ENCODE measurements at regions not wholly inside any gene's neighbourhood (a gene's known extent, or its start where the extent isn't known, plus 50 kb on each side); places are given as distances from the start of the nearest gene placed in this dataset.

DNA sequence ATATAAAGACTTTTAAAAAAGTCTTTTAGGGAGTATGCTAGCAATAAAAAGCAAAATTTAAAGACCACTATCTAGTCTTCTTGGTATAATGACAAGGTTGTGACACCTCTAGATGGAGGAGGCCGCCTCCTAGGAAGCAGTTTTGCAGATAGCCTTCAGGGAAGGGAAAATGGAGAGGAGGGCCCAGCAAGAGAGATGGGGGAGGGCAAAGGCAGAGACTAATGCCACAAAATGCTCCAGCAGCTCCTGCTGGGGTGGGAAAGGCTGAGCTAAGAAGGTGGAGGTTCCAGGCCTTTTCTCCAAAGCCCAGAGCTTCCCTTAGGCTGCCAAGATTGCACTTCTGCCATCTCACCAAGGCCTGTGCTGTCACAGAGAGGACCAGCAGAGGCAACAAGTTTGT, 153.9 kb upstream of the THSD7B start:
- no peak overlapping the region for H3K4me3 ChIP-seq (ENCODE audit: control insufficient read depth, low read depth, low read length)
- no peak for DNase-seq (ENCODE audit: low read depth)
- TF ChIP-seq, protein P1, sequence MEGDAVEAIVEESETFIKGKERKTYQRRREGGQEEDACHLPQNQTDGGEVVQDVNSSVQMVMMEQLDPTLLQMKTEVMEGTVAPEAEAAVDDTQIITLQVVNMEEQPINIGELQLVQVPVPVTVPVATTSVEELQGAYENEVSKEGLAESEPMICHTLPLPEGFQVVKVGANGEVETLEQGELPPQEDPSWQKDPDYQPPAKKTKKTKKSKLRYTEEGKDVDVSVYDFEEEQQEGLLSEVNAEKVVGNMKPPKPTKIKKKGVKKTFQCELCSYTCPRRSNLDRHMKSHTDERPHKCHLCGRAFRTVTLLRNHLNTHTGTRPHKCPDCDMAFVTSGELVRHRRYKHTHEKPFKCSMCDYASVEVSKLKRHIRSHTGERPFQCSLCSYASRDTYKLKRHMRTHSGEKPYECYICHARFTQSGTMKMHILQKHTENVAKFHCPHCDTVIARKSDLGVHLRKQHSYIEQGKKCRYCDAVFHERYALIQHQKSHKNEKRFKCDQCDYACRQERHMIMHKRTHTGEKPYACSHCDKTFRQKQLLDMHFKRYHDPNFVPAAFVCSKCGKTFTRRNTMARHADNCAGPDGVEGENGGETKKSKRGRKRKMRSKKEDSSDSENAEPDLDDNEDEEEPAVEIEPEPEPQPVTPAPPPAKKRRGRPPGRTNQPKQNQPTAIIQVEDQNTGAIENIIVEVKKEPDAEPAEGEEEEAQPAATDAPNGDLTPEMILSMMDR (conservative IDR thresholded peaks at IDR 0.05; ENCODE audit: control insufficient read depth, insufficient read depth, low read depth, low read length), result no peak

- TF ChIP-seq, protein P1 (conservative IDR thresholded peaks at IDR 0.05; ENCODE audit: control insufficient read depth, insufficient read depth, low read depth, low read length), result no peak
- no peak overlapping the region for H3K4me3 ChIP-seq (ENCODE audit: control insufficient read depth, low read depth, low read length)
- DNase-seq (ENCODE audit: low read depth), result peak; percentile 1
Measured at GRCh38 chr2:136582628-136583205, 182.6 kb upstream of the THSD7B start.

DNA sequence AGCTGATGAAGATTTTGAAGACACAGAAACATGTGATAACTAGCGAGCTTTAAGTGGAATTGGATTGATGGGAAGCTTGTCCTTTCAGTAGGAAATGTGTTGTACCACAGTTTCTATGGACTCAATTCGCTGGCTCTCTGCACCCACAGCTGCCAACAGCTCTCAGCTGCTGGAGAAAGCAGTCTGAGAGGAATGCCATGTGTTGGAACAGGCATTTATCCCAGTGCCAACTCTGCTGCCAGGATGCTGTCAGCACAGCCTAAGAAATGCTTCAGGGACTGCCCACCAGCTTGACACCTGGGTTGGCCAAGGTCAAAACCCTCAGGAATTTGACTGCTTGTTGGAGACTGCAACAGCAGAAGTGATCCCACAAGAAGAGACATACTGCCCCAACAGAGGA, 193.0 kb upstream of the THSD7B start:
- TF ChIP-seq, protein P1 (conservative IDR thresholded peaks at IDR 0.05; ENCODE audit: control insufficient read depth, insufficient read depth, low read depth, low read length), result no peak
- H3K4me3 ChIP-seq (ENCODE audit: control insufficient read depth, low read depth, low read length), result no peak overlapping the region
- DNase-seq (ENCODE audit: low read depth), result no peak

DNA sequence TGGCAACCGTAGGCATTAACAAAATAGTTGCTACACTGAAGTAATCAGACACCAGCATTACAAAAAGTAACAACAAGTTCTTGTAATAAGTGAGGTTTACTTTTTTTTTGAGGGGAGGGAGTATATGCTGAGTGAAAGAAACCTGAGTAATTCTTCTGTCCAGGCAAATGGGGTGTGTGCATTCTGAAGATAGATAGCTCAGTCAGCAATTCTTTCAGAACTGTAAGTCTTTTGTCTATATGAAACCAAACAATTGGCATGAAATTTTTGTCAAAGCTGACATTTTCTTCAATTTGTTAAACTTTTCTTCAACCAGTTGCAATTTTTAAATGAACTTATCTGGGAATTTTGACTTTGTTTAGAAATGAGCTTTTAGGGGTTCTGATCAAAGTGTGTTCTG, 208.1 kb upstream of the THSD7B start:
- TF ChIP-seq, protein P1 (conservative IDR thresholded peaks at IDR 0.05; ENCODE audit: control insufficient read depth, insufficient read depth, low read depth, low read length), result no peak
- no peak overlapping the region for H3K4me3 ChIP-seq (ENCODE audit: control insufficient read depth, low read depth, low read length)
- no peak for DNase-seq (ENCODE audit: low read depth)

- TF ChIP-seq, protein P1 (conservative IDR thresholded peaks at IDR 0.05; ENCODE audit: control insufficient read depth, insufficient read depth, low read depth, low read length), result no peak
- H3K4me3 ChIP-seq (ENCODE audit: control insufficient read depth, low read depth, low read length), result no peak overlapping the region
- DNase-seq (ENCODE audit: low read depth), result no peak
Measured at GRCh38 chr2:136550181-136550580, 215.2 kb upstream of the THSD7B start.

DNA sequence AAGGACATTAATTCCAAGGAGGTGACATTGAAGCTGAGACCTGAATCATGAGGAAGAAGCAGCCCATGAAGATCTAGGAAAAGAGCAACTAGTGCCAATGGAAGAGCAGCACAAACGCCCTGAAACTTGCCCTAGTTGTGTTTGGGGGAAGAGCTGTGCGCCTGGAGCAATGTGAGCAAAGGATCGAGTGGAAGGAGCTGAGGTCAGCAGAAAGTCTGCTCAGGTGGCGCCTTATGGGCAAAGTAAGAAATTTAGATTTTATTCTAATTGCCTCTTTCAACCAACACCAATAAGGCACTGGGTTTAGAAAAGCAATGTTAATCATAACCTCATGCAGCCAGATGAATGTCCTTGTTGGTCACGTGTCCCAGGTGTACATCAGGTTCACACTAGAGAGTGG, 226.0 kb upstream of the THSD7B start:
- no peak for DNase-seq (ENCODE audit: low read depth)
- no peak overlapping the region for H3K4me3 ChIP-seq (ENCODE audit: control insufficient read depth, low read depth, low read length)
- TF ChIP-seq, protein P1 (conservative IDR thresholded peaks at IDR 0.05; ENCODE audit: control insufficient read depth, insufficient read depth, low read depth, low read length), result no peak

DNA sequence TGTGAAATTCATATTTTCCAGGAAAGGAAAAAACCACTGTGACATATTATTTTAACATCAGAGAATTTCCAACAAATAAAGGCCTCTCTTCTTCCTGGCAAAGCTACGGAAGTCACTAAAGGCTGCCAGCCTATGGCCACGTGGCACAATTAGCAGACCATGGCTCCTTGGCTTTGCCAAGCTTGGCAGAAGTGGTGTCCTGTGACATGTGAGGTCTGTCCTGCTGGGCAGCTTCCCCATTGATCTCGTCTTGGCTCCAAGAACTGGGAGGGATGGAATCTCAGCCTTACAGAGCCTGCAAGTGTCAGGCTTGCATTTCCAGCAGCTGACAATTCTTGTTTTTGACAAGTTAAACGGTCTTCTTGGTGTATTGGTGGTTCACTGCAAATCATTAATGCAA, 226.9 kb upstream of the THSD7B start:
- no peak overlapping the region for H3K4me3 ChIP-seq (ENCODE audit: control insufficient read depth, low read depth, low read length)
- TF ChIP-seq, protein P1 (conservative IDR thresholded peaks at IDR 0.05; ENCODE audit: control insufficient read depth, insufficient read depth, low read depth, low read length), result no peak
- no peak for DNase-seq (ENCODE audit: low read depth)

Measured in fibroblast of mammary gland (primary cell).